ENCODE measurements at regions not wholly inside any gene's neighbourhood (a gene's known extent, or its start where the extent isn't known, plus 50 kb on each side); places are given as distances from the start of the nearest gene placed in this dataset.

GRCh38 chrX:129360175-129360574, 163.1 kb downstream of the SMARCA1 start:
- Mint-ChIP-seq H3K27ac (no peak overlapping the region), H3K4me3 (no peak overlapping the region), H3K36me3 (ENCODE audit: insufficient read depth in 1 of 3, low read depth in 3 of 3) (peaks cover 0 to 22% (median 10%) of the 10 kb centered on the region in 3 experiments; a peak in 5 of 7 replicates), H3K27me3 (ENCODE audit: low read depth) (peaks cover 37% of the 10 kb centered on the region), H3K9me3 (peaks cover 32 to 33% of the 10 kb centered on the region in 2 experiments), H3K4me1 (no peaks in the 10 kb centered on the region)
- peaks cover 5% of the 10 kb centered on the region for H3K9me3 ChIP-seq (ENCODE audit: control insufficient read depth, low read depth, low read length)
- no peaks in the 10 kb centered on the region for H3K79me1 ChIP-seq (ENCODE audit: insufficient read depth, low read depth, low read length, poor library complexity, severe bottlenecking)
- no peak overlapping the region for H2AK5ac ChIP-seq (ENCODE audit: insufficient read length, low read length)
- no peak overlapping the region for H4K5ac ChIP-seq (ENCODE audit: insufficient read length, low read depth, low read length)
- H4K20me1 ChIP-seq (ENCODE audit: control insufficient read depth, insufficient read depth, insufficient read length) = no peaks in the 10 kb centered on the region
- H3K9ac ChIP-seq (ENCODE audit: extremely low read depth, insufficient read length, low read length) = no peak overlapping the region
- no peak overlapping the region for H3K4me2 ChIP-seq (ENCODE audit: insufficient read depth, insufficient read length, low read length)
- H2BK12ac ChIP-seq (ENCODE audit: insufficient read length, low read depth, low read length) = no peak overlapping the region
- no peak overlapping the region for H3K18ac ChIP-seq (ENCODE audit: insufficient read length, low read depth, low read length)
- H3K27me3 ChIP-seq (ENCODE audit: insufficient read depth, low read length) = no peaks in the 10 kb centered on the region
- no peak overlapping the region for H2BK5ac ChIP-seq (ENCODE audit: insufficient read length, low read length)
- H2AFZ ChIP-seq (ENCODE audit: low read length) = no peak overlapping the region
- no peak overlapping the region for H4K91ac ChIP-seq (ENCODE audit: insufficient read length, low read depth, low read length)
- peak; percentile 52 for DNase-seq
- no peaks in the 10 kb centered on the region for H3K23me2 ChIP-seq (ENCODE audit: insufficient read length, low read depth, low read length, poor library complexity, severe bottlenecking)
- no peak overlapping the region for H2BK120ac ChIP-seq (ENCODE audit: low read depth, low read length, poor library complexity, severe bottlenecking)
- no peak overlapping the region for H3T11ph ChIP-seq (ENCODE audit: low read length)
- H4K8ac ChIP-seq (replicated peaks; ENCODE audit: insufficient read length, low read depth, low read length) = no peak overlapping the region
- H3K23ac ChIP-seq (ENCODE audit: insufficient read length, low read depth, low read length) = no peak overlapping the region
- no peak overlapping the region for H3K56ac ChIP-seq (ENCODE audit: insufficient read length, low read depth, low read length)
- no peaks in the 10 kb centered on the region for H3K79me2 ChIP-seq (ENCODE audit: insufficient read depth, low read length)
- no peaks in the 10 kb centered on the region for H3K4me1 ChIP-seq (ENCODE audit: insufficient read depth, low read length)
- no peak overlapping the region for H3K14ac ChIP-seq (ENCODE audit: insufficient read depth, low read length)
- H3K4ac ChIP-seq (ENCODE audit: low read depth, low read length) = no peak overlapping the region
- peak; percentile 83 for TF ChIP-seq CTCF (conservative IDR thresholded peaks at IDR 0.05)
- no CpG with 5 or more reads among the region's 5 CpGs for WGBS (ENCODE audit: extremely low coverage, insufficient read length, low lambda C conversion rate)
- no peak overlapping the region for H2BK20ac ChIP-seq (ENCODE audit: low read depth, low read length, poor library complexity, severe bottlenecking)
- no peak overlapping the region for H3K27ac ChIP-seq (ENCODE audit: insufficient read length, low read depth, low read length)
- H2BK15ac ChIP-seq (ENCODE audit: low read depth, low read length) = no peak overlapping the region

Data from H9 (cell line).